GM21390 (cell line): ENCODE measurements at regions not wholly inside any gene's neighbourhood (a gene's known extent, or its start where the extent isn't known, plus 50 kb on each side); places are given as distances from the start of the nearest gene placed in this dataset.

Experiments used
- ATAC-seq: cut with Tn5 transposase; IDR thresholded peaks from one replicate; pipeline ENCODE4 v1.9.1; 2021; ENCODE audit not compliant: unreplicated experiment

- ATAC-seq = no peak
Measured at GRCh38 chr18:28707006-28707405, 530.1 kb upstream of the CDH2 start.

DNA sequence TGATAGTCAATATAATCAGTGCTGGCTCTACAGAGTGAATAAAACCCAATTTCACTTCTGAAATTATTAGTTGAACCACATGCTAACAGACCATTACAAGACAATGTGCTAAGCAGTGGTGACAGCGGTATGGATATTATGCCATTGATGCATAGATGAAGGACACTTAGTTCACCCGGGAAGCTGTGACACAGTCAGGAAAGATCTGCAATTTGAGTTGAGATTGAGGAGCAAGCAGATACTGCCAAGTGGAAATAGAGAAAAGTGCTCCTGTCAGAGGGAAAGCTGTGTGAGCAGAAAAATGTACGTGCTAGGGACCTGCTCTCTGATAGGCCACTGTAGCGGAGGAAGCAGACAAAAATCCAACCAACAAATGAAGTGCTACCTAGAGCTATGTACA is 529.5 kb upstream of the CDH2 start:
- ATAC-seq = no peak

GRCh38 chr18:28705482-28705881 is 528.6 kb upstream of the CDH2 start:
- no peak for ATAC-seq

- no peak for ATAC-seq
Measured at GRCh38 chr18:28692337-28692736, 515.4 kb upstream of the CDH2 start.

- ATAC-seq = no peak
Measured at GRCh38 chr18:28691496-28691840, 514.5 kb upstream of the CDH2 start.

DNA sequence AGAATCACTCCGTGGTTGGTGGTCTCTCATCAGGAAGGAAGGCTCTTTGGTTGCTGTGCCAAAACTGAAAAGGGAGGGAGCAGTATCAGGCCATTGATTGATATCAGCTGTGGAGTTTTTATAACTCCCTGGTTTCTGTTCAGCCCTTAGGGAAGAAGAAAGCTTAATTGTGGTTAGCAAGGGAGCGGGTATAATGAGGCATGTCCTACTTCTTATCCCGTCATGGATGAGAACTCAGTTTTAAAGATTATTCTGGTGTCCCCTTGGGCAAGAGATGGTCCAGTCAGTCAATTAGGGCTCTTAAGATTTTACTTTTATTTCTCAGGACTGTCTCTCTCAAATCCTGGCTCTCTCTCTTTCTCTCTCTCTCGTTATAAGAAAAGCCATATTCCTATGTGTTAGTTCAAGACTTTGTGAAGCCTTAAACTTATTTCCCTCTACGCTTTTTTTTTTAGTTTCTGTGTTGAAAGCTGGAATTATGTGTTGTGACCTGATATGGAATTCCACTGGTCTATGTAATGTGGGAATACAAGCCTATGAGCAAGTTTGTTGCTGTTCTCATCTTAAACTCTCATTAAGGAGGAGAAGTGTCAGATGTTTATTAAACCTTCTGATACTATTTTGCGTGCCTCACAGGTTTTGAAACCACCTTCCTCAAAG is 514.0 kb upstream of the CDH2 start:
- no peak for ATAC-seq

GRCh38 chr18:28690100-28690499 is 513.2 kb upstream of the CDH2 start:
- ATAC-seq = no peak

GRCh38 chr18:28689588-28689987 is 512.7 kb upstream of the CDH2 start:
- ATAC-seq = no peak

GRCh38 chr18:28684746-28685355 is 507.9 kb upstream of the CDH2 start:
- no peak for ATAC-seq

GRCh38 chr18:28682912-28683311 is 506.0 kb upstream of the CDH2 start:
- no peak for ATAC-seq

- ATAC-seq = no peak
Measured at GRCh38 chr18:28669165-28669564, 492.2 kb upstream of the CDH2 start.

GRCh38 chr18:28666216-28666615 is 489.3 kb upstream of the CDH2 start:
- no peak for ATAC-seq

GRCh38 chr18:28657961-28658360 is 481.0 kb upstream of the CDH2 start:
- ATAC-seq = no peak

GRCh38 chr18:28652654-28653053 is 475.7 kb upstream of the CDH2 start:
- no peak for ATAC-seq

DNA sequence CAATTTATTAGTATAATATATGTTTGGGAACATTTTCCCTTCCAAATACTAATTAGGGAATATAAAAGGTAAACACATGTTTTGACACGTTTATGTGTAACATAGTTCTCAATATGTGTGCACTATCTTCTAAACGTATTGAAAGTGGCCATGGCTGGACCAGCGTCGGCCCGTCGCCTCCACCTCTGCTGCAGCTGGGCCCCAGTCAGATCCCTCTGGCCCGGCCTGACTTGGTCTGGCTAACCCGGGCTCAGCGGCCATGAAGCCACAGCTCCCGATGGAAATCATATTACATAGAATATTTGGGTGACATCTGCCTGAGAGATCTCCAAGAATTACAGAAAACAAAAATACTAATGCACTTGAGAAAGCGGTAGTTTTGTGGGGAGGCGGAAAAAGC is 474.4 kb upstream of the CDH2 start:
- no peak for ATAC-seq

DNA sequence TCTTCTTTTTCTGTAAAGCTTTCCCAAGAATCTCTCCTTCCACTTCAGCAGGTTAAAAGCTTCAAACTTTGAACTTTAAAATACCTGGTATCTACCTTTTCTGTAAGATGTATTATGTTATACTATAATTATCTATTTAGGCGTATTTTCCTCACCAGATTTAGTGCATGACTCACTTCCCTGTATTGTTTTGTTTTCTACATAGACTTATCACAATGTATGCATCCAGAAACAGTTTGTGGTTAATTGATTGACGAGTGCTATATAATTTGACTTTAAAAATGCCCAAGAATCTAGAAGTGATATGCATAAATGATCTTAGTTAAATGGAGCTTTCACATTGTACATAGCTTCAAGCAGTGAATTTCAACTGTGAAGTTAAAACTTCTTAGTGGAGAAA is 473.9 kb upstream of the CDH2 start:
- ATAC-seq = no peak

DNA sequence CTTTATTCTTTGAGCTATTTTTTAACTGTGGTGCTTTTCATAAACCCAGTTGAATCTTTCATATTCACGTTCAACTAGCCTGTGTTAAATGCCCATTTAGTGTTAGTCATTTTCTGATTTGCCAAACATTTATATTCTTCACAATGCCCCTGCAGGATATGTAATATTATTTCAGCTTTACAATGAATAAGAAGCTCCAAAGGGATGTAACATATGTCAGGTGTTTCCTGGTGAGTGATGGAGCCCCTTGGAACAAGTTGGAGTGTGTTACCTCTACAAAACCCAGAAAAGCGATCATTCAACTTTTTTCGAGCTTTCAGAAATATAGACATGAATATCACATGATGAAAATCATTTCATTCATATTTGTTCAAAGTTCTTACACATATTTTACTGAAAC is 471.0 kb upstream of the CDH2 start:
- no peak for ATAC-seq

GRCh38 chr18:28637897-28638296 is 461.0 kb upstream of the CDH2 start:
- ATAC-seq = no peak

DNA sequence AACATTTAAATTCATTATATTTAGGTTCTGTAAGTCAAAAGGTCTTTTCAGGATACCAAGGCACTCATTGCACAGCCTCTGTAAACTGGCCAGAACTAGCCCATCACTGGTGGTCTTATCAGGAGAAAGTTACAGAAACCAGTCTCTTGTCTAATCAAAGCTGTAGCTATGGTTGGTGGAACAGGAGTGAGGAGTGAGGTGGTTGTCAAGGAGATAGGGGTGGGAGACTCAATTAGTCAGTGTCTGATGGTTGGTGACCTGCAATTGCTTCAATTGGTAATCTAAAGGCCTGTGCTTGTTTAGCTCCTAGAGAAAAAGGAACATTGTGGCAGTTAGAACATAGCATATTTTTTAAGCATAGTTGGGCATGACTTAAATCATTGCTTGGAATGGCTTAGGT is 458.6 kb upstream of the CDH2 start:
- no peak for ATAC-seq

DNA sequence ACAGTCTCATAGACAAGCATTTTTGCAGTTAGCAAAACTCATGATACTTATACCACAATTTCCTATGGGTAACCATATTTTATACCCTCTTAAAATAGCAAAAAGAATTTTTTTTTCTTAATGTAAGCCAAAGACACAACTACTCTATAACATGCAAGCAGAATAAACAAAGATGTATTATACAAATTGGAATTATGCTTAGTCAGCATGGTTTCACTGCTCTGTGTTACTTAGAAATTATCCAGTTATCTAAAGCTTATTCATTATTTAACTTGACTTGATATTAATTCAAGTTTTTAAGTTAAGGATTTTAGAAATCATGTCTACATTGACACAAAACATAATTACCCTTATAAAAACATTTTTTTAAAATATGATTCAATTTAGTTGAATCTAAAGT is 449.8 kb upstream of the CDH2 start:
- ATAC-seq = no peak

GRCh38 chr18:28607991-28608390 is 431.1 kb upstream of the CDH2 start:
- no peak for ATAC-seq

- no peak for ATAC-seq
Measured at GRCh38 chr18:28606686-28607085, 429.8 kb upstream of the CDH2 start.

- no peak for ATAC-seq
Measured at GRCh38 chr18:28602391-28602790, 425.5 kb upstream of the CDH2 start.
